H1 (cell line): ENCODE measurements at regions not wholly inside any gene's neighbourhood (a gene's known extent, or its start where the extent isn't known, plus 50 kb on each side); places are given as distances from the start of the nearest gene placed in this dataset.

Experiments
- ASH2L ChIP-seq: fragments of 200-600, 300-600 bp; sonication (generic); IDR thresholded peaks from one replicate; pipeline ENCODE4 v1.7.1; 2017; ENCODE audit warnings: low read length
- CTCF ChIP-seq, 3 experiments: IDR thresholded peaks; 1 replicate in 2 of 3; 2 replicates in 1 of 3; pipeline versions ENCODE4 v1.5.1 to v1.6.1; 2011; ENCODE audit warnings: low read length in 3 of 3, mild to moderate bottlenecking in 3 of 3, inconsistent platforms in 2 of 3, low read depth in 1 of 3, moderate library complexity in 1 of 3; ENCODE audit not compliant: insufficient read depth in 1 of 3; ENCODE audit errors: control extremely low read depth in 1 of 3
- JUND ChIP-seq: IDR thresholded peaks from 2 replicates; pipeline ENCODE4 v1.6.1; 2011; ENCODE audit warnings: mild to moderate bottlenecking, improper control_type of control experiment, low read length
- SUZ12 ChIP-seq: fragments of 200-600 bp; sonication (generic); IDR thresholded peaks from 2 replicates; pipeline ENCODE4 v1.6.1; 2012; ENCODE audit warnings: mild to moderate bottlenecking, inconsistent platforms, low read length, moderate library complexity, mixed read lengths

GRCh38 chrX:20711366-20711765, 444.7 kb upstream of the RPS6KA3 start:
- TF ChIP-seq SUZ12, result no peak
- no peak for TF ChIP-seq CTCF (IDR thresholded peaks at IDR 0.05; ENCODE audit: control extremely low read depth in 1 of 3, insufficient read depth in 1 of 3, low read depth in 1 of 3, low read length in 3 of 3)
- TF ChIP-seq JUND, result no peak
- no peak for TF ChIP-seq ASH2L
